Stimulated activated CD4-positive, alpha-beta T cell treated with anti-CD3 and anti-CD28 coated beads, Interleukin-4, amount 100 ng/mL, for 4 hours (primary cell): ENCODE measurements at regions not wholly inside any gene's neighbourhood (a gene's known extent, or its start where the extent isn't known, plus 50 kb on each side); places are given as distances from the start of the nearest gene placed in this dataset.
"Not testable (repeated sequence)": the region's sequence is repeated elsewhere in the genome, so short reads cannot be mapped to it uniquely, and the experiment has no call there.

Experiments
- DNase-seq, 2 experiments: peaks; one replicate each; pipeline ENCODE4 v3.0.0-alpha.2; 2020

DNA sequence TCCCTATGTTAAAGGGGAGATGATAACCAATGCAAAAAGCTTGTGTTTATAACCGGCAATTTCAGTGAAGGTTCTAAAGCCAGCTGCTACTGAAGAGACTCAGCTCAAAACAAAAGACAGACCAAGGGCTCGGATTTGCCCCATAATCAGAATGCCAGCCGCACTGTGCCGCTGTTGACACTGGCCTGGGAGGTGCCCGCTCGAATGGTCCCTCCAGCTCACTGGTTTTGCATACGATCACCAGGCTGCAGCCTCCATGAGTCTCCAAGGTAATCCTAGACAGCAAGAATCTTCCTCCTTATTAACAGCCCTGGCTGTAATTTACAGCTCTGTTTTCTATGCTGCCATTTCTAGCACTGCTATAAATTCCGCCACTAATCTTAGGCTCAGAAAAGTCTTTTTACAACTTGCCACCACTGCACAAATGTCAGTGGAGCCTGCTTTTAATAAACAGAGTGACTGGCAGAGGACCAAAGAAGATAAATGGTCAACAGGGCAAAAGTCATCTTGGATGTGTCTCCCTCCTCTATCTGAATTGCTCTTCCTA lies 155.7 kb upstream of the SH3BP4 start:
- DNase-seq: no peak

DNA sequence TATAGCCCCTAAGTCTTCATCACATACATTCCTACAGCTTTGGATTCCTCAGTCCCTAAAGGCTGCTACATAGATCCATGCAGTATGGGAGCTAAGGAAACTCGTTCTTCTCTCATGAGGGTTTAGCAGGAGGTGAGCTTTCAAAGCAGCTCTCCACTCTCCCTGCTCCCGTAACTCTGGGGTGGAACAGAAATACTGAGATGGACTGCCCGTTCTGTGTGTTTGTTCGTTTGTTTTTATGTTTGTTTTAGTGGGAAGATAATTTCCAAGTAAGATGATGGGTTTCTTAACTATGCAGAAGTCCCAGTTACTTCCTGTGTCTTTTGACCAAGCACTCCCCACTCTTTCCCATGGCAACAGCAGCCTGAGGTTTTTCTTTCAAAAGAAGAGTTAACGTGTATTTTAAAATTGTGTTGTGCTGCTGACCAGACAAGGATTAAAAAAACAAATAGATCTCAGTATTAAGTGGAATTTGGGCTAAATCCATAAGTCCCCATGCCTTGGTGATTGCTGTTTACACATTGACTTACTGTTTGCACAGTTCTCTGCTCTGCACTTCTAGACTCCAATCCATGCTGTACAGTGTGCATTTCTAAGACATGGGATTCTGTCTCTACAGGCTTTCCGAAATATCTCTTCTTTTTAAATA lies 156.4 kb upstream of the SH3BP4 start:
- DNase-seq: no peak

GRCh38 chr2:234794866-234795265 lies 157.0 kb upstream of the SH3BP4 start:
- no peak for DNase-seq

GRCh38 chr2:234793212-234793785 lies 158.5 kb upstream of the SH3BP4 start:
- no peak for DNase-seq

GRCh38 chr2:234792621-234793022 lies 159.2 kb upstream of the SH3BP4 start:
- DNase-seq: no peak

GRCh38 chr2:234792096-234792495 lies 159.7 kb upstream of the SH3BP4 start:
- not testable (repeated sequence) for DNase-seq

DNA sequence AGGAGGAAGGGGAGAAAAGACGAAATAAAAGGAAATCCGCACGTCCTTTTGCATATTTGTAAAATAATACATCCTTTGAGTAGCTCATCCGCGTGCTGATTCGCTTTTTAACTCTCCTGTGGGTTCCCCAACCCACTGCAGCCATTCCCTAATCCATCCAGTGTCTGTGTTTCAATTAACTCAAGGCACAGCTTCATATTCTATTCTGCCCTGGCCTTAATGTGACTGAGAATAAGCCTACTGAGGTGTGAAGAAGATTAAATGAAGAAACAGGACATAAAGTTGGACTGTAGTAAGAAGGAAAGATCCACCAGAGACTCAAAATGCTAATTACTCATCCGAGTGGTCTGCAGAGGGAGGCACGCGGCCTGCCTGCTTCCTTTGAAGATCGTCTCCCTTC lies 161.4 kb upstream of the SH3BP4 start:
- DNase-seq: no peak

- no peak for DNase-seq
Measured at GRCh38 chr2:234789556-234790325, 162.1 kb upstream of the SH3BP4 start.

- DNase-seq: no peak
Measured at GRCh38 chr2:234788841-234789240, 163.0 kb upstream of the SH3BP4 start.

GRCh38 chr2:234788381-234788780 lies 163.4 kb upstream of the SH3BP4 start:
- DNase-seq: no peak

- DNase-seq: no peak
Measured at GRCh38 chr2:234787114-234787513, 164.7 kb upstream of the SH3BP4 start.

- DNase-seq: no peak
Measured at GRCh38 chr2:234773764-234774409, 177.9 kb upstream of the SH3BP4 start.

- DNase-seq: no peak
Measured at GRCh38 chr2:234773129-234773528, 178.7 kb upstream of the SH3BP4 start.

DNA sequence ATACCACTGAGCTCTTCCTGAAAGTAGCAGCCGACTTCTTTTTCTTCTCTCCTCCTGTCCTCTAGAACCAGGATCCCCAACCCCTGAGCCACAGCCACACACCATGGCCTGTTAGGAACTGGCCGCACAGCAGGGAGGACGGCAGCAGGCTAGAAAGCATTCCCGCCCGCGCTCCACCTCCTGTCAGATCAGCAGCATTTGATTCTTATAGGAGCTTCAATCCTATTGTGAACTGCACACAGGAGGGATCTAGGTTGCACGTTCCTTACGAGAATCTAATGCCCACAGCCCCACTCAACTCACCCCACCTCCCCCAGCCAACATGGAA lies 179.1 kb upstream of the SH3BP4 start:
- DNase-seq: no peak

DNA sequence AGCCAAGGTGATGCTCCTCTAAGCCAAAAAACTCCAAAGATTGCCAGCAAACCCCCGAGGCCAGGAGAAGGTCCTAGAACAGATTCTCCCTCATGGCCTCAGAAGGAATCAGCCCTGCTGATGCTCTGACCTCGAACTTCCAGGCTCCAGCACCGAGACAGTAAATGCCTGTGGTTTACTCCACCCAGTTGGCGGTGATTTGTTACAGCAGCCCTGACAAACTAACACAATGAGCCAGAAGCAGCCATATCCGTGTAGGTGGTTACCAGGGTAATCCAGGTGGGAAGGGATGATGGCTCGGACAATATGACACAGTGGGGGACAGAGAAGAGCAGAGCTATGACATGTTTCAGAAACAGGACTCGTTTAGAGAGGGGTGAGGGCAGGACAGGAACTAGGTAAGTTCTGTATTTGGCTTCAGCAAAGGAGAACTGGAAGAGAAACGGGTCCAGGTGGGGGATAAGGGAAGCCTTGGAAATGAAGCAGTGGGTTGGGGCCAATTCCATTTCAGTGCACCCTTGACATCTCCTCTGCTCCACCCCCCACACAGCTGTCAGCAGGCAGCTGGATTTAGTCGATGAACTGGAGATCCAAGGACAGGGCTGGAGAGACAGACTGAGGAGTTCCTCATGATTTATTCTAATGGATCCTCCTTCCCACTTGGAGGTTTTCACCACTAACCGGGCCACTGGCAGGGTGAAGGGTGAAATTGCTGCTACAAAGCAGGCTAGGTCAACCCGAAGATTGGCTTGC lies 179.7 kb upstream of the SH3BP4 start:
- DNase-seq: no peak

- DNase-seq: no peak
Measured at GRCh38 chr2:234771176-234771575, 180.6 kb upstream of the SH3BP4 start.

DNA sequence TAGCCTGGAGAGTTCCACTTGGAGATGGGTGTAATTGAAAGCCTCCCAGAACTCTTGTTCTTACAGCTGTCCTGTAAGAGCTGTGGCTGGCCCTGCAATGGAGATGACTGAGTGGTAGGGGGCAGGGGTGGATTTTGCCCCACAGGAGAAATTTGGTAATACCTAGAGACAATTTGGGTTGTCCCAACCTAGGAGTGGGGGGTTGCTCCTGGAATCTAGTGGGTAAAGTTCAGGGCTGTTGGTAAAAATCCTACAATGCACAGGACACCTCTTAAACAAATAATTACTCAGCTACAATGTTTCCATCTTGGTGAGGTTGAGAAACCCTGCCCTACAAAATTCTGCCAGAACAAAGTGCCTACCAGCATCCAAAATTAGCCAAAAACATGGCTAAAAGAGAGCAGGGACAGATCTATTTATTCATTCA lies 181.1 kb upstream of the SH3BP4 start:
- DNase-seq: no peak

DNA sequence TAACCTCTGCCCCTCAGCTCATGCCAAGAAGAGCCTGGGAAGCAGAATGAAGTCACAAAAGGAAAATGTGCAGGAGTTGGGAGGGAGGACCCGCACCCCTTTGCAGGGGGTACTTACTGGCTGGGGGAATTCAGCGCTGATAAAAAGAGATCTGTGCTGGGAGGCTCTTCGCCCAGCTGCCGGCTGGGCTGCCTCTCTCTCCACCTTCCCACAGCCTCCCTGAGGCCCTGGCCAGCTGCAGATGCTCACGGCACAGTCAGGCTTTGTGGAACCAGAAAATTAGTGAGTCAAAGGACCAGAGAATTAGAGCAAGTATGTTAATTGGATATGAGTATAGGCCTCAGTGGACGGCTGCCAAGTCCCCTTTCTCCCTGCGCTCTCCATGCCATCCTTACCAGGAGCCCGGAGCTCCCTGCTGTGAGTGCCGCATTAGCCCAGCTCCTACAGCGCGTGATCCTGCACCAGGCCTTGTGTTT lies 181.7 kb upstream of the SH3BP4 start:
- no peak for DNase-seq

DNA sequence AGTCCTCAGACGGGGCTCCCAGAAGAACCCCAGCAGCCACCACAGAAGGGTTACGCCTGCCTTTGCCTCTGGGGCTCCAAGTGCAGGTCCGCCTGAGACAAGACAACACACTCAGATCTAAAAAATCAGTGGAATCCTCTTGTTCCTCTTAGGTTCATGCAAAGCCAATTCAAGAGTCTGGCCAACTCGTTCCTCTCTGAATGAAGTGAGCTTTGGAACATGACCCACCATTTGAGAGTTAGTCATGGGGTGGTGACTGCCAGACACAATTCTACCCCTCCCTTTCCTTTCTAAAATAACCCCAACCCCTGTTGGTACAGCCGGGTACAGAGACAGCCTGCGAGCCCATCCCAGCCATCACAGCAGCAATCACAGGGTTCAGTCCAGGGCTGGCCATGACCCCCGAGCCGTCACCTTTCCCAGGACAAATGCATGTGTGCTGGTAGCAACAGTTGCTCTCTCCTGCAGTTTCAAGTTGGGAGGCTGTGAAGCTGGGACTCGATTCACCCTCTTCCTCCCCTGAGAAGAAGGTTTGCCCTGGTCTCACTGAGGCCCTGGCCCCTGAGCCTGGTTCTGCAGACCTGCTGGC lies 183.1 kb upstream of the SH3BP4 start:
- DNase-seq: no peak

DNA sequence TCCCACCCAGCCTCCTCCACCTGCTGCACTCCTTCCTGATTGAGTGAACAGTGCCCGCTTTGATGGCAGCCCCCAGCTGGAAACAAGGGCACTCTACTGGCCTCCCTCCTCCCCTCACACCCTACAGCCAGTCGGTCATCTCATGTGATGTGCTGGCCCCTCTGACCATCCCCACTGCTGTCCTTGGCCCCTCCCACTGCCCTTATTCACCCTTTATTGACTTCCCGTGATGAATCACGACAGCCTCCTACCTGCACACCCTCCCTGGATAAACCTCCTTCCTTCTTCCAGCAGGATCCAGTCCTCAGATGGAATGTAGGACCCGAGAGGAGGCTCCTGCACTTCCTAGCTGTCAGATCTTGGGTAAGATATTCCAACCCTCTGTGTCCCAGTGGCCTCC lies 186.5 kb upstream of the SH3BP4 start:
- DNase-seq: no peak

DNA sequence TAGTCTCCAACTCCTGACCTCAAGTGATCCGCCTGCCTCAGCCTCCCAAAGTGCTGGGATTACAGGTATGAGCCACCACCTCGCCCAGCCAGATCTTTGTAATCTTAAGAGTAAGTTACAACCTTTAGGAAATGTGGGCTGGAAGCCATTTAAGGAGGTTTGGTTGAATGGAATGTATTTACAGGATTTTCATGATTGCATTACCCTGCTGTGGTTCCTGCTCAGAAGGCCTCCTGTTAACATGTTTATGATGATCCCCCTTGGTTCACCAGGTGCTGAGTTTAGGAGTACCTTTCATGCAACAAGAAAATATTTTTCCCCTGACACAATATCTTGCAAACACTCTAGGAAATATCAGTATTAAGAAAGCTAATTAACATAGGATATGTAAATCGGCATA lies 187.4 kb upstream of the SH3BP4 start:
- no peak for DNase-seq
